Mammary epithelial cell (primary cell): ENCODE measurements at regions not wholly inside any gene's neighbourhood (a gene's known extent, or its start where the extent isn't known, plus 50 kb on each side); places are given as distances from the start of the nearest gene placed in this dataset.
"Not testable (repeated sequence)": the region's sequence is repeated elsewhere in the genome, so short reads cannot be mapped to it uniquely, and the experiment has no call there.

ENCODE experiments used
- CTCF ChIP-seq, 2 donors: IDR thresholded peaks in 1 of 2; conservative IDR thresholded peaks in 1 of 2; 2 replicates each; pipeline ENCODE4 v1.5.1; 2011 to 2012; ENCODE audit warnings: inconsistent platforms in 2 of 2, low read length in 2 of 2, mild to moderate bottlenecking in 2 of 2, control low read depth in 1 of 2, low read depth in 1 of 2; ENCODE audit not compliant: insufficient read depth in 1 of 2; ENCODE audit errors: extremely low read depth in 1 of 2
- EZH2 ChIP-seq: IDR thresholded peaks from 2 replicates; pipeline ENCODE4 v1.6.1; 2012; ENCODE audit warnings: low read length, inconsistent platforms, borderline replicate concordance

- not testable (repeated sequence) for TF ChIP-seq CTCF (conservative IDR thresholded peaks at IDR 0.05 in 1 of 2, IDR thresholded peaks at IDR 0.05 in 1 of 2; ENCODE audit: extremely low read depth in 1 of 2, insufficient read depth in 1 of 2, low read depth in 1 of 2, low read length in 2 of 2); EZH2
Observed at GRCh38 chr15:98550363-98550762, 98.0 kb upstream of the IGF1R start.
